OCI-M2 (cell line): ENCODE measurements at regions not wholly inside any gene's neighbourhood (a gene's known extent, or its start where the extent isn't known, plus 50 kb on each side); places are given as distances from the start of the nearest gene placed in this dataset.

Source experiments
- DNase-seq: peaks from one replicate; lab custom pipeline; 2025; ENCODE audit not compliant: unreplicated experiment; lab: John Stamatoyannopoulos, UW

- DNase-seq, result no peak
Observed at GRCh38 chr4:160175064-160175643, 1072.3 kb downstream of the RAPGEF2 start.

- no peak for DNase-seq
Observed at GRCh38 chr4:160180211-160180610, 1077.3 kb downstream of the RAPGEF2 start.

DNA sequence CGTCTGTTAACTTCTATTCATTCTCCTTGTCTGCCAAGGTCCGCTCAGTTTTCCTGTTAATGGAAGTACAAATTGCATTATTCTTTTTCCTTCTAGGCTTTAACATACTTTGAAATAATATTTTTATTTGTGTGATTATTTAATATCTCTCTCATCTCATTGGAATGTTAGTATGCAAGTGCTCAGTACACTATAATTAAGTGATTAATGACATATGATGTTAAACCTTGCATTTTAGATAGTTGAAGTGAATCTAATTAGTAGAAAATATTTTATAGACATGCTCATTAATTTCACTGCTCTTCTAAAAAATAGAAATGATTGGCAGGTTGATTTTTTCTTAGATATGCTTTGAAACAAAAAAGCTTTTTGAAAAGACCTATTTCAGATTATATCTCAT is 1079.8 kb downstream of the RAPGEF2 start:
- no peak for DNase-seq

DNA sequence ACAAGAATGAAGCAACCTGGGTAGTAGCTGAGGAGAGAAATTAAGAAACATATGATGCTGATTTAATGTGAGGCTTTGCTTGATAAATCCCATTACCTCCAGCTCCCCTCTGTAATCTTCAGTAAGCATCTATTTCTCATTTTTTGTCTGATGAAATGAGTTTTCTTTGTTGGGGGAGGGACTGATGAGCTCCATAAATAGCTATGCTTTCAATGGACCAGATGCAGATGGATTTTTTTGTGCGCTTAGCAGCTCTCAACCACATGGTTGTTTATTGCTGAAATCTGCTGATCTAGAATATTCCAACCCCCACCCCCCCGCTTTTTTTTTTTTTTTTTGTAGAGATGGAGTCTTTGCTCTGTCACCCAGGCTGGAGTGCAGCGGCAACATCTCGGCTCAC is 1082.0 kb downstream of the RAPGEF2 start:
- DNase-seq, result no peak

DNA sequence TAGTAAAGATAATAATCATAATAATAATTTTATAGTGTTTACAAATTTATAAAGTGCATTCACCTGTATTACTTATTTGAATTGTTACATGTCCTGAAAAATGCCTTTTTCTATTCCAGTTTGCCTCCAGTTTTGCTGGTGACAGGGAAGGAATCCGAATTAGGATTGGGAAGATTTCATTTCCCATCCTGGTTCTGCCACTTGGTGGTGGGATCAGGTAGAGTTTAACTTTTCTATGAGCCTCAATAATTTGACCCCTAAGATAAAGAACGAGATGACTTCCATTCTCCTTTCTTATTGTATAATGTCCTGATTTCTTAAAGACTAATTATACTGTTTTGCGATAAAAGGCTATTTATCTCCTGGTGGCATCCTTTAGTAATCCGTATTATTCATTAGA is 1090.9 kb downstream of the RAPGEF2 start:
- DNase-seq, result no peak

GRCh38 chr4:160194716-160195115 is 1091.8 kb downstream of the RAPGEF2 start:
- no peak for DNase-seq

GRCh38 chr4:160202802-160203201 is 1099.9 kb downstream of the RAPGEF2 start:
- DNase-seq, result no peak

- DNase-seq, result no peak
Observed at GRCh38 chr4:160212078-160212477, 1109.2 kb downstream of the RAPGEF2 start.

DNA sequence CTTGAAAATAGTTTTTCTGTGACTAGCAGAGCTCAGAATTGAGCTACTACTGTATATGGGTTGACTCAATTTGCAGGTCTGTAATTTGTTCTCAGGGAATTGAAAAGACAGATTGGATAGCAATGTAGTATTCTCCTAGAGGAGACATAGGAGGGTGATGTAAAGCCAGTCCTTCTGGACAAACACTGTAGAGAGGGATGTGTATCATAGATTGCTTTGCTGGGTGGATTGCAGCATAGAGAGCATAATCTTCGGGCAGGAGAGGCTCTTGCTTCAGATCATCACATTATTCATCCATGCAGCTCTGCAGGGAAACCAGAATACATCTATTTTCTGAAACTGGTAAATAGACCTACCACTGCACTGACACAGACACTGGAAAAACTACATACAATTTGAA is 1110.5 kb downstream of the RAPGEF2 start:
- DNase-seq, result no peak

GRCh38 chr4:160217352-160217751 is 1114.5 kb downstream of the RAPGEF2 start:
- no peak for DNase-seq

DNA sequence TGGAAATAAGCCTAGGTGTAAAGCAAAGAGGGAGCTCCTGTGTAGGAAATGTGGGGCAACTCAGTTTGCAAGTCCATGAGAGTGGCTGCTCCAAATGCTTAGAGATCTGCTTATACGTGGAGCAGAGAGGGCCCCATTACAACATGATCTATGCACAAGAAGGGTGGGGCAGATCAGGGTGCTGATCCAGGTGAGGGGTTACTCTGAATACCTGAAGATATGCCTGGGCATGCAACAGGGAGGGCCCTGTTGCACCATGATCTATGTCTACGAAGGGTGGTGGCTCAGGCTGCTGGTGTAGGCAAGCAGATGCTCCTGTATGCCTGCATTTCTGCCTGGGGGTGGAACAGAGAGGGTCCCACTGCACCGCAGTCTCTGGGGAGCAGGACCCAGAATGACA is 1121.2 kb downstream of the RAPGEF2 start:
- no peak for DNase-seq

- no peak for DNase-seq
Observed at GRCh38 chr4:160233141-160233540, 1130.3 kb downstream of the RAPGEF2 start.

DNA sequence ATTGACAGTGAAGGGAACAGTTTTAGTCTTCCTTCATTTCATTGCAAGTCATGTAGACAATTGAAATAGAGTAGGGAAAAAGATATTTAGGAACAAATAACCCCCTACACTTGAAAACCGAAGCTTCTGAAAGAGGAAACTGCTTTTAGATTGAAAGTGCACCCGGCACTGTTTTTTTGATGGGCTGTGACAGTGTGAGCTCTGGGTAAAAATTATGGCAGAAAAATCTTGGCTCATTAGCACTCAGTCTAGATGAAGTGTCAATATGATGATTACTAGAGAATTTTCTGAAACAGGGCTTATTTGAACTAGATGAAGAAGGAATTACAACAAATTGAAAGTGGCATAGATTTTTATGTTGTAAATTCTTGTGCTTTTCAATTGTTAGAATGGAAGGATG is 1132.4 kb downstream of the RAPGEF2 start:
- DNase-seq, result no peak

DNA sequence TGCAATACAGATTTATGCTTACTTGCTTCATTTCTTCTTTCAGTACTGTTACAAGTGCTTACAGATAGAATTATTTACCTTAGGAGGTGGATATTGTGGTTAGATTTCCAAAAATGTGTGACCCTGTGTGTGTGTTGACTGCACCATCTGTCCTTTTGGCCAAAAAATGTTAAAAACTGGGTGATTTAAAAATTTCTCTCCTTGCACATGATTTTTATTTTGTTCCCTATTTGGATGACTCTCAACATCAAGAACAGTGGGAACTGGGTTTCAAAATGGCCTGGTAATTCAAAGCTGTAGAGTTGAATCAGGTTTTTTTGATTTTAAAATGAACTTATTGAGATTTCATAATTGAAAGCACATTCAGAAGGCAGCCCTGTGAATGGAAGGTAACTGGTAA is 1132.9 kb downstream of the RAPGEF2 start:
- no peak for DNase-seq

DNA sequence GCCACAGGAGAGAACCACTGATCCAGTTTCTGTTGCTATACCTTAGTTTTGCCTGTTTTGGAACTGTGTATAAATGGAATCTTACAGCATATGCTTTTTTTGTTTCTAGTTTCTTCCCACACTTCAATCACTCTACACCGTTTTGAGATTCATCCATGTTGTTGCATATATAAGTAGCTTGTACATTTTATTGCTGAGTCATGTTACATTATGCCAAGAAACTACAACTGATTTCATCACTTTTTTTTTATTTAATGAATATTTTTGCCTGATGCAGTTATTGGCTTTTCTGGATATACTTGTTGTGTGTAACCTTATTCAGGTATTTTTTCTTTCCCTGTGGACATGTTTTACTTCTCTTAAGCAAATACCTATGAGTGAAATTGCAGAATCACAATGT is 1135.9 kb downstream of the RAPGEF2 start:
- DNase-seq, result no peak

GRCh38 chr4:160247091-160247656 is 1144.3 kb downstream of the RAPGEF2 start:
- no peak for DNase-seq

GRCh38 chr4:160251522-160252170 is 1148.8 kb downstream of the RAPGEF2 start:
- DNase-seq, result no peak

GRCh38 chr4:160257318-160257717 is 1154.4 kb downstream of the RAPGEF2 start:
- DNase-seq, result no peak

DNA sequence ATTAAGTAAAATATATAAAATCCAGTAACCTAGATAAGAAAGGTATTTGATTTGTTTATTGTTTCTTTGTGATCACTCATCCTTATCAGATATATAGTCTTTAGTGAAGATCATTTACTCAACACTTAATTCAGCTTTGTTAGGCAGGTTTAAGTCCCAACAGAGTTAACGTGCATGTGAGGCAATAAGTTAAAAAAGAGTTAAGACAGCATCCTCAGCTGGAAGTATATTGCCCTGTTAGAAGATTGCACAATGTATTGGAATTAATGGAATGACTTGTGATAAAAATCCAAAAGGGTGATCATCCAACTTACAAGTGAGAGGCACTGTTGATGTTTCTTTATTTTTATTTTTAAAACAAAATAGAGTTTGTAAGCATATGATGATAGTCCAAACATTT is 1162.1 kb downstream of the RAPGEF2 start:
- no peak for DNase-seq

- DNase-seq, result no peak
Observed at GRCh38 chr4:160265836-160266235, 1163.0 kb downstream of the RAPGEF2 start.

GRCh38 chr4:160276785-160277325 is 1174.0 kb downstream of the RAPGEF2 start:
- DNase-seq, result no peak

DNA sequence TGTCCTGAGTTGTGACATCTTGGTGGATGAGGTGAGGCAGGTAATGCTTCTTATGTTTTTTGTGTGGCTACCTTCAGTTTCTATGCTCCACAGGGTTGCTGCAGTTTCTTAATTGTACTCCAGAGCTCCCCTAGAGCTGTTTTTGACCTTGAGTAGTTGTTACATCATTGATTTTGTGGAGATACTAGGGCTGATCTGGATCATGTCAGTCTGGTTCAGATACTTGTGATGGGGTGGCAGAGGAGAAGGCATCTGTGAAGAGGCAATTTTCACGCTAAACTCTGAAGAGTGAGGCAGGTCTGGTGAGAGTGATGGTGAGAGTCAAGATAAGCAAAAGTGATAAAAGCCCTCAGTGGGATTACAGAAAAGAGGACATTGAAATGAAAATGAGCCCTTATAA is 1180.2 kb downstream of the RAPGEF2 start:
- no peak for DNase-seq

DNA sequence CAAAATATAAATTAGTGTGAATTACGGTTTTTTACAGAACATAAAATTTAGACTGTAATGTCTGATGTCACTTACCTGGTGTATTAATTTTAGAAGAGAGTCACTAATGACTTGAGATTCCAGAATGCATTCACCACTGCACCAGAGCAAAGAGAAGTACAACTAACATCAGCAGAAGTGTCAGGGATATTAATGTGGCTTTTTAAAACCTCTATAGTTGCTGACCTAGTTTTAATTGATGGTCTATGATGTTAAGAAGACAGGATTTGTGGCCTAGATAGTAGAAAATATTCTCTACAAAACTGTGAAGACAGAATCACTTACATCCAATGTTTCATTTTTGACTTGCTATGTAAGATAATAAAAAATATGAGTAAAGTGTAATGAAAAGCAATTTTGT is 1181.6 kb downstream of the RAPGEF2 start:
- no peak for DNase-seq
